Activated T-cell treated with anti-CD3 and anti-CD28 coated beads, Interleukin-2, amount 50 U/mL, for 72 hours (primary cell): ENCODE measurements at regions not wholly inside any gene's neighbourhood (a gene's known extent, or its start where the extent isn't known, plus 50 kb on each side); places are given as distances from the start of the nearest gene placed in this dataset.
A peak's percentile ranks its signal among the peaks of the same experiment; 100 is the strongest.
"Not testable (repeated sequence)": the region's sequence is repeated elsewhere in the genome, so short reads cannot be mapped to it uniquely, and the experiment has no call there.

Experiments used
- ATAC-seq, 2 donors: fragments of 150-1000 bp; cut with Tn5 transposase; replicated peaks in 1 of 2; 2 replicates each; pipeline ENCODE4 v1.10.0; 2021; ENCODE audit warnings: moderate library complexity in 2 of 2, mild to moderate bottlenecking in 1 of 2
- DNase-seq, 2 donors: peaks; one replicate each; pipeline ENCODE4 v3.0.0; 2021 to 2022; ENCODE audit warnings: mixed read lengths in 1 of 2
- H3K27ac Mint-ChIP-seq: one replicate; pipeline ENCODE4 v1.8.0; 2022; ENCODE audit warnings: mild to moderate bottlenecking, moderate library complexity, mixed read lengths
- H3K27me3 Mint-ChIP-seq: one replicate; pipeline ENCODE4 v1.8.0; 2022; ENCODE audit warnings: low read depth, mixed read lengths
- H3K36me3 Mint-ChIP-seq, 2 donors: one replicate each; pipeline ENCODE4 v1.8.0; 2022; ENCODE audit warnings: mixed read lengths in 2 of 2, mild to moderate bottlenecking in 1 of 2; ENCODE audit not compliant: insufficient read depth in 2 of 2
- H3K4me1 Mint-ChIP-seq: one replicate; pipeline ENCODE4 v1.8.0; 2022; ENCODE audit warnings: low read depth, mixed read lengths
- H3K4me3 Mint-ChIP-seq, 2 donors: one replicate each; pipeline ENCODE4 v1.8.0; 2022; ENCODE audit warnings: mild to moderate bottlenecking in 2 of 2, mixed read lengths in 2 of 2, moderate library complexity in 2 of 2
- H3K9me3 Mint-ChIP-seq, 2 donors: one replicate each; pipeline ENCODE4 v1.8.0; 2022; ENCODE audit warnings: mixed read lengths in 2 of 2

- H3K27me3 Mint-ChIP-seq: no peaks in the 10 kb centered on the region
- H3K27ac Mint-ChIP-seq: no peak overlapping the region
- DNase-seq: no peak
- H3K4me3 Mint-ChIP-seq: no peak overlapping the region
- no peak for ATAC-seq
- no peaks in the 10 kb centered on the region for H3K4me1 Mint-ChIP-seq
- no peaks in the 10 kb centered on the region for H3K36me3 Mint-ChIP-seq
- peaks cover 2 to 4% of the 10 kb centered on the region in 2 donors for H3K9me3 Mint-ChIP-seq
Measured at GRCh38 chr17:21815352-21816063, 123.2 kb downstream of the KCNJ18 start.

- DNase-seq (no peak), ATAC-seq (no peak)
- no peak overlapping the region for H3K4me3 Mint-ChIP-seq
- no peak overlapping the region for H3K27ac Mint-ChIP-seq
- H3K9me3 Mint-ChIP-seq: peaks cover 2 to 4% of the 10 kb centered on the region in 2 donors
- no peaks in the 10 kb centered on the region for H3K36me3 Mint-ChIP-seq
- H3K4me1 Mint-ChIP-seq: no peaks in the 10 kb centered on the region
- no peaks in the 10 kb centered on the region for H3K27me3 Mint-ChIP-seq
Measured at GRCh38 chr17:21816592-21817567, 124.6 kb downstream of the KCNJ18 start.

DNA sequence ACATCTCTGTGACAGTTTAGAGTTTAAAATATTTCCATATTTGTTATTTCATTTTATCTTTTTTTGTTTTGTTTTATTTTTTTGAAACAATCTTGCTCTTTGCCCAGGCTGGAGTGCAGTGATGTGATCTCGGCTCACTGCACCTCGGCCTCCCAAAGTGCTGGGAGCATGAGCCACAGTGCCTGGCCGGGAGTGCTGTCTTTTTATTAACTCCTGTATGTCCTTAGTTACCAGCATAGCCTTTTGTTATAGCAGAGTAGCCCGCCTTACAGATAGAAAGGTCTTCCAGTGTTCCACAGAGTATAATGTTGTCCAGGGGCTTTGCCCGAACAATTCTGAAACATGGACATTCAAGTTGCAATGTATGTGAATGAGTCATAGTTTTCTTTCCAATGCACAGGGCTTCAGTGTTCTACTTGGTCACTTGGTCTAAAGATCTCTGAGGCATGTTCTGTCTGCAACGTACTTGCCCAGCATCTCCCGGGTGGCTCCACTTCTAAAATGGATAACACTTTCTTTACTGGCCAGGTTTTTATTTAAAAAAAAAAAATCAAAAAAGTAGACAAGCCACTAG is 125.6 kb downstream of the KCNJ18 start:
- DNase-seq (no peak), ATAC-seq (no peak)
- Mint-ChIP-seq H3K27ac (no peak overlapping the region), H3K9me3 (peaks cover 2 to 4% of the 10 kb centered on the region in 2 donors), H3K4me1 (no peaks in the 10 kb centered on the region), H3K36me3 (no peaks in the 10 kb centered on the region), H3K27me3 (no peaks in the 10 kb centered on the region), H3K4me3 (no peak overlapping the region)

- ATAC-seq (no peak), DNase-seq (no peak)
- no peaks in the 10 kb centered on the region for H3K27me3 Mint-ChIP-seq
- peaks cover 0 to 2% of the 10 kb centered on the region in 2 donors for H3K9me3 Mint-ChIP-seq
- no peak overlapping the region for H3K27ac Mint-ChIP-seq
- no peaks in the 10 kb centered on the region for H3K4me1 Mint-ChIP-seq
- no peak overlapping the region for H3K4me3 Mint-ChIP-seq
- no peaks in the 10 kb centered on the region for H3K36me3 Mint-ChIP-seq
Measured at GRCh38 chr17:21823090-21823489, 130.8 kb downstream of the KCNJ18 start.

- H3K27me3 Mint-ChIP-seq: no peaks in the 10 kb centered on the region
- H3K27ac Mint-ChIP-seq: no peak overlapping the region
Measured at GRCh38 chr17:21823643-21824042, 131.3 kb downstream of the KCNJ18 start.

DNA sequence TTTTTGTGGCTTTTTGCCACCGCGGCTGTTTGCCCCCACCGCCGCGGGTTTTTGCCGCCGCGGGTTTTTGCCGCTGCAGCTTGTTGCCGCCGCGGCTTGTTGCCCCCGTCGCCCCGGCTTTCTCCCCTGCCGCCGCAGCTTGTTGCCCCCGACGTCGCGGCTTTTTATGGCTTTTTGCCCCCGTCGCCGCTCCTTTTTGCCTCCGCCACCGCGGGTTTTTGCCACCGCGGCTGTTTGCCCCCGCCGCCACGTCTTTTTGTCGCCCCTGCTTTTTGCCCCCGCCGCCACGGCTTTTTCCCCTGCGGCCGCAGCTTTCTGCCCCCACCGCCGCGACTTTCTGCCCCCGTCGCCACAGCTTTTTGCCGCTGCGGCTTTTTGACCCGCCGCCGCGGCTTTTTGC is 149.5 kb downstream of the KCNJ18 start:
- H3K9me3 Mint-ChIP-seq: peaks cover 0 to 2% of the 10 kb centered on the region in 2 donors
- no peak overlapping the region for H3K27ac Mint-ChIP-seq

More at GRCh38 chr17:21823643-21824042, 131.3 kb downstream of the KCNJ18 start:
- ATAC-seq: no peak
- no peak overlapping the region for H3K4me3 Mint-ChIP-seq
- H3K9me3 Mint-ChIP-seq: peaks cover 0 to 3% of the 10 kb centered on the region in 2 donors
- no peak for DNase-seq
- no peaks in the 10 kb centered on the region for H3K4me1 Mint-ChIP-seq
- no peaks in the 10 kb centered on the region for H3K36me3 Mint-ChIP-seq

DNA sequence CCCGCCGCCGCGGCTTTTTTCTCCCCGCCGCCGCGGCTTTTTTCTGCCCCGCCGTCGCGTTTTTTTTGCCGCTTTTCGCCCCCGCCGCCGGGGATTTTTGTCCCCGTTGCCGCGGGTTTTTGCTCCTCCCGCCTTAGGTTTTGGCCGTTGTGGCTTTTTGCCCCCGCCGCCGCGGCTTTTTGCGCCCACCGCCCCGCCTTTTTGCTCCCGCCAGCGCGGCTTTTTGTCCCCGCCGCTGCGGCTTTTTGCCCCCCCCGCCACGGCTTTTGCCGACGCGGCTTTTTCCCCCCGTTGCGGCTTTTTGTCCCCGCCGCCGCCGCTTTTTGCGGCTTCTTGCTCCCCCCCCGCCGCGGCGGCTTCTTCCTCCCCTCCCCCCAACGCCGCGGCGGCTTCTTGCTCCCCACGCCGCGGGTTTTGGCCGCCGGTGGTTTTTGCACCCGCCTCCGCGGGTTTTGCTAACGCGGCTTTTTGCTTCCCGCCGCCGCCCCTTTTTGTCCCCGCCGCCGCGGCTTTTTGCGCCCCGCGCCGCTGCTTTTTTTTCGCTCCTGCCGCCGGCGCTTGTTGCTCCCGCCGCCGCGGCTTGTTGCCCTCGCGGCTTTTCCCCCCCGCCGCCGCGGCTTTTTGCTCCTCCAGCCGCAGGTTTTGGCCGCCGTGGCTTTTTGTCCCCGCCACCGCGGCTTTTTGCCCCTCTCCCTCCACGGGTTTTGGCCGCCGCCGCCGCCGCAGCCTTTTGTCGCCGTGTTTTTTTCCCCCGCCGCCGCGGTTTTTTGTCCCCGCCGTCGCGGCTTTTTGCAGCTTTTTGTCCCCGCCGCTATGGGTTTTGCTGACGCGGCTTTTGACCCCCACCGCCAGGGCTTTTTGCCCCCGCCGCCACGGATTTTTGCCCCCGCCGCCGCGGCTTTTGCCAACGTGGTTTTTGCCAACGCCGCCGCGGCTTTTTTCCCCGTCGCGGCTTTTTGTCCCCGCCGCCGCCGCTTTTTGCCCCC is 150.3 kb downstream of the KCNJ18 start:
- no peak overlapping the region for H3K4me3 Mint-ChIP-seq
- DNase-seq (no peak), ATAC-seq (no peak)
- H3K36me3 Mint-ChIP-seq: peaks cover 1 to 5% of the 10 kb centered on the region in 2 donors
- no peak overlapping the region for H3K27ac Mint-ChIP-seq
- no peaks in the 10 kb centered on the region for H3K4me1 Mint-ChIP-seq
- H3K27me3 Mint-ChIP-seq: peaks cover 8% of the 10 kb centered on the region
- peaks cover 0 to 2% of the 10 kb centered on the region in 2 donors for H3K9me3 Mint-ChIP-seq

More for the DNA sequence above, 149.5 kb downstream of the KCNJ18 start:
- no peak for ATAC-seq
- no peak for DNase-seq
- Mint-ChIP-seq H3K4me1 (no peaks in the 10 kb centered on the region), H3K4me3 (no peak overlapping the region), H3K36me3 (peaks cover 1 to 5% of the 10 kb centered on the region in 2 donors), H3K27me3 (peaks cover 8% of the 10 kb centered on the region)

DNA sequence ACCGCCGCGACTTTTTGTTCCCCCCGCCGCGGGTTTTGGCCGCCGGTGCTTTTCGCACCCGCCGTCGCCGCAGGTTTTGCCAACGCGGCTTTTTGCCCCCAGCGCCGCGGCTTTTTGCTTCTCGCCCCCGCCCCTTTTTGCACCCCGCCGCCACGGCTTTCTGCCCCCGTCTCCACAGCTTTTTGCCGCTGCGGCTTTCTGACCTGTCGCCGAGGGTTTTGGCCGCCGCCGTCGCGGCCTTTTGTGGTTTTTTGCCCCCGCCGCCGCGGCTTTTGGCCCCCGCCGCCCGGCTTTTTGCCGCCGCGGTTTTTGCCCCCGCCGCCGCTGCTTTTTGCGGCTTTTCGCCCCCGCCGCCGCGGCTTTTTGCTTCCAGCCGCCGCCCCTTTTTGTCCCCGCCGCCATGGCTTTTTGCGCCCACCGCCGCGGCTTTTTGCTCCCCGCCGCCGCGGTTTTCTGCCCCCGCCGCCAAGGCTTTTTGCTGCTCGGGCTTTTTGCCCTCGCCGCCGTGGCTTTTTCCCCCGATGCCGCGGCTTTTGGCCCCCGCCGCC is 151.1 kb downstream of the KCNJ18 start:
- H3K27ac Mint-ChIP-seq: no peak overlapping the region
- DNase-seq (no peak), ATAC-seq (no peak)

DNA sequence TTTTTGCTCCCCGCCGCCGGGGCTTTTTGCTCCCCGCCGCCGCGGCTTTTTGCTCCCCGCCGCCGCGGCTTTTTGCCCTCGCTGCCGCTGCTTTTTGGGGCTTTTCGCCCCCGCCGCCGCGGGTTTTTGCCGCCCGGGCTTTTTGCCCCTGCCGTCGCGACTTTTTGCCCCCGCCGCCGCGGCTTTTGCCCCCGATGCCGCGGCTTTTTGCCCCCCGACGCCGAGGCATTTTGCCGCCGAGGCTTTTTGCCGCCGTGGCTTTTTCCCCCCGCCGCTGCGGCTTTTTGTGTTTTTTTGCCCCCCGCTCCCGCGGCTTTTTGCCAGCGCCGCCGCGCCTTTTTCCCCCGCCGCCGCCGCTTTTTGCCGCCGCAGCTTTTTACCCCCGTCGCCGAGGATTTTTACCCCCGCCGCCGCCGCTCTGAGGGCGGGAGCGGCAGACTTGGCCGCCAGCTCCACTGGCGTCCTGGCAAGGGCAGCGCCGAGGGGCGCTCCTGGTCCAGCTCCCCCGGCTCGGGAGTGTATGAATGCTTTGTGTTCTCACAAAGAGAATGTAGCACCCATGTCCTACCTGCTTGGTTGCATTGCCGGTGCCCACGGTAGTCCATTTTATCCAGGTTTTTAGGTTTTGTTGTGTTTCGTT is 151.7 kb downstream of the KCNJ18 start:
- DNase-seq: no peak
- ATAC-seq: no peak
- H3K4me1 Mint-ChIP-seq: no peaks in the 10 kb centered on the region
- peaks cover 1 to 5% of the 10 kb centered on the region in 2 donors for H3K36me3 Mint-ChIP-seq
- no peak overlapping the region for H3K27ac Mint-ChIP-seq
- peaks cover 1 to 3% of the 10 kb centered on the region in 2 donors for H3K9me3 Mint-ChIP-seq
- peaks cover 8% of the 10 kb centered on the region for H3K27me3 Mint-ChIP-seq
- no peak overlapping the region for H3K4me3 Mint-ChIP-seq

More for the DNA sequence above, 151.1 kb downstream of the KCNJ18 start:
- peaks cover 1 to 5% of the 10 kb centered on the region in 2 donors for H3K36me3 Mint-ChIP-seq
- peaks cover under 1 to 2% of the 10 kb centered on the region in 2 donors for H3K9me3 Mint-ChIP-seq
- H3K4me3 Mint-ChIP-seq: peak overlapping the region in 1 of 2 donors; percentile 22
- H3K4me1 Mint-ChIP-seq: no peaks in the 10 kb centered on the region
- peaks cover 8% of the 10 kb centered on the region for H3K27me3 Mint-ChIP-seq

DNA sequence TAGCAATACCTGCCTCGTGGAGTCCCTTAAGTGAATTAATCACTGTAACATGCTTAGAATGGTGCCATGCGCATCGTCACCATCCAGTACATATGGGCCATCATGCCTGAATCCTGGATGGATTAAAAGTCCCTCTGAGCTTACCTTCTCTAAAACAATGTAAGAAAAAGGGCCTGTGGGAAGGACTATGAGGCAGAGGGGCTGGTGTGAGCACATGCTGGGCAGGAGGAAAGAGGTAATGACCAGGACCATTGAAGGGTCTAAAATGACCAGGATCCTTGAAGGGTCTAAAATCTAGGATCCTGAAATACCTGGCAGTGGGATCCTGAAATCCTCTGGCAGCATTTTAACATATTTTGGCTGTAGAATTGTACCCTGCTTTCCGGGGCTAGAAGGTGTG is 156.2 kb downstream of the KCNJ18 start:
- not testable (repeated sequence) for DNase-seq, H3K9me3 Mint-ChIP-seq, H3K4me1 Mint-ChIP-seq, H3K27ac Mint-ChIP-seq, ATAC-seq, H3K4me3 Mint-ChIP-seq, H3K27me3 Mint-ChIP-seq, H3K36me3 Mint-ChIP-seq

DNA sequence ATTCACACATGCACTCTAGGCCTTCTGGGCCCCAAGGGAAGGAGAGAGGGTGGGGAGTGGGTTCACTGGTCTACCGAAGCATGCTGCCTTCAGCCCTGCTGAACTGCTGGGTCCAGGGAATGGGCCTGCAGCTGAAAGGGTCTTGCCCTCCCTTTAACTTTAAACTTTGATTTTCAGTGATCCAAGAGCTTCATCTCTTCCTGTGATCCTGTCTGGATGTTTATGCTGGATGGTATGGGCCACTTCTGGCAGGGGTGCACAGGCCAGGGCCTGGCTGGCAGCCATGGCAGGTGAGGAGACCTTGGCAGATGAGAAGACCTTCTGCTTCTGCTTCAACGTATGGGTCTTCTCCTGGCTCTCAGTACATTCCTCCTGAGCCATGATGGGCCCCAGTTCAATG is 156.7 kb downstream of the KCNJ18 start:
- H3K27ac Mint-ChIP-seq, H3K27me3 Mint-ChIP-seq, H3K4me3 Mint-ChIP-seq, ATAC-seq, DNase-seq, H3K9me3 Mint-ChIP-seq, H3K4me1 Mint-ChIP-seq, H3K36me3 Mint-ChIP-seq: not testable (repeated sequence)
